IgD-negative memory B cell (primary cell): ENCODE measurements at regions not wholly inside any gene's neighbourhood (a gene's known extent, or its start where the extent isn't known, plus 50 kb on each side); places are given as distances from the start of the nearest gene placed in this dataset.

Source experiments
- H3K27ac Mint-ChIP-seq, 3 donors: one replicate each; pipeline ENCODE4 v1.8.0; 2020 to 2022; ENCODE audit warnings: mild to moderate bottlenecking in 3 of 3, mixed read lengths in 3 of 3, moderate library complexity in 1 of 3
- H3K27me3 Mint-ChIP-seq: one replicate; pipeline ENCODE4 v1.8.0; 2021; ENCODE audit warnings: mixed read lengths
- H3K36me3 Mint-ChIP-seq: one replicate; pipeline ENCODE4 v1.8.0; 2020; ENCODE audit warnings: mild to moderate bottlenecking, mixed read lengths
- H3K4me1 Mint-ChIP-seq, 3 donors: one replicate each; pipeline ENCODE4 v1.8.0; 2020 to 2022; ENCODE audit warnings: mixed read lengths in 3 of 3, mild to moderate bottlenecking in 1 of 3
- H3K4me3 Mint-ChIP-seq, 4 donors: one replicate each; pipeline ENCODE4 v1.8.0; 2020 to 2022; ENCODE audit warnings: mild to moderate bottlenecking in 4 of 4, mixed read lengths in 4 of 4, moderate library complexity in 3 of 4
- H3K9me3 Mint-ChIP-seq, 3 donors: one replicate each; pipeline ENCODE4 v1.8.0; 2020 to 2021; ENCODE audit warnings: mixed read lengths in 3 of 3, mild to moderate bottlenecking in 1 of 3

DNA sequence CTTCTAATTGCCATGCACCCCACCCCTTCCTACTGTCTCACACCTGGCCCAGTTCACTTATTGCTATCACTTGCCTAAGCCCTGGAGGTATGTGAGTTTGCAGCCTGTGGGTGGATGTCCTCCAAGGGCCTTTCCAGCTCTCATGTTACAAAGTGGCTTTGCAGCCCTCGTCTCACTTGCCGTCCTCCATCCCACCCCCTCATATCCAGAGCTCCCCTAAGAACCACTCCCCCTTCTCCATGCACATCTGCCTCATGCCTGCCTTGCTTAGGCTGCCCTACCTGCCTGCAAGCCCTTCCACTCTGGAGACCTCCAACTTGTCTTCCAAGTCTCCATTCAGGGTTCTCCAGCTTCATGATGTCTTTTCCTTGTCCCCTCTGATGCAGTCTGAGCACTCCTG, 119.4 kb upstream of the NLRP1 start:
- Mint-ChIP-seq H3K27me3 (peaks cover 27% of the 10 kb centered on the region), H3K4me1 (peaks cover 0 to 4% (median 0%) of the 10 kb centered on the region in 3 donors), H3K27ac (peak overlapping the region in 1 of 3 donors; percentile 59), H3K4me3 (no peak overlapping the region), H3K9me3 (peaks cover 6 to 21% (median 8%) of the 10 kb centered on the region in 3 donors), H3K36me3 (no peaks in the 10 kb centered on the region)

DNA sequence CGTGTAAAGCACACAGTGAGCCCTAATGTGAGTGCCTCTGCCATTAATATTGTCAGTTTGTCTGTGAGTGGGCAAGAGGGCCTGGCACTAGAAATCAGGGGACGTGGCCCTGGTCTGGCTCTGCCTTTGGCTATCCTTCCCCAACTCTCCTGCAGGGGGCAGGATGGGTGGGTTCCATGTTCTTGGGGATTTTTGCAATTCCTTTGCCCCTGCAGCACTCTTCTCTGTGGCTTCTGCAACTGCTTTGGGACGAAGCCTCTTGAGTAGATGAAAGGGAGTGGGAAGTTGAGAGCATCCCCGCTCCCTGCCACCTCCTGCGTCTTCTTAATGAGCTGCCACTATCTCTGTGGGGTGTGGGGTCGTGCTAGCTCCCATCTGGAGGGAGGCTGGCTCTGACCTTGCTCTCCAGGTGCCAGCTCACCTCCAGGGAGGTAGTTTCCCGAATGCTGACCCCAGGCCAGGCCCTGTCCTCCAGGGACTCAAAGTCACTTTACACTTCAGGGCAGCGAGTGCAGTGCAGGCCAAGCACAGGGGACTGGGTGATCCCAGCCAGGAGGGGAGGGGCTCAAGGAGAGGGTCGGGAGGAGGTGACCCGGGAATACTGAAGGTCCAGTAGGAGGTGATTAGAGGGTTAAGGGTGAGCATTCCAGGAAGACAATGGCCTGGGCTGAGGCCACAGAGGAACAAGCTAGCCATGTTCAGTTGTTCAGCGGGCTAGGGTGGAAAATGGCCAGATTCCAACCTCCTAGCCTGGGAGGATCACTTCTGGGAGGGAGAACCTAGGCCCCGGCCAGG, 121.0 kb upstream of the NLRP1 start:
- H3K27ac Mint-ChIP-seq: no peak overlapping the region
- peaks cover 26% of the 10 kb centered on the region for H3K27me3 Mint-ChIP-seq
- H3K36me3 Mint-ChIP-seq: no peaks in the 10 kb centered on the region
- H3K4me3 Mint-ChIP-seq: no peak overlapping the region
- H3K4me1 Mint-ChIP-seq: peaks cover 0 to 4% (median 0%) of the 10 kb centered on the region in 3 donors
- H3K9me3 Mint-ChIP-seq: peaks cover 4 to 20% (median 8%) of the 10 kb centered on the region in 3 donors

DNA sequence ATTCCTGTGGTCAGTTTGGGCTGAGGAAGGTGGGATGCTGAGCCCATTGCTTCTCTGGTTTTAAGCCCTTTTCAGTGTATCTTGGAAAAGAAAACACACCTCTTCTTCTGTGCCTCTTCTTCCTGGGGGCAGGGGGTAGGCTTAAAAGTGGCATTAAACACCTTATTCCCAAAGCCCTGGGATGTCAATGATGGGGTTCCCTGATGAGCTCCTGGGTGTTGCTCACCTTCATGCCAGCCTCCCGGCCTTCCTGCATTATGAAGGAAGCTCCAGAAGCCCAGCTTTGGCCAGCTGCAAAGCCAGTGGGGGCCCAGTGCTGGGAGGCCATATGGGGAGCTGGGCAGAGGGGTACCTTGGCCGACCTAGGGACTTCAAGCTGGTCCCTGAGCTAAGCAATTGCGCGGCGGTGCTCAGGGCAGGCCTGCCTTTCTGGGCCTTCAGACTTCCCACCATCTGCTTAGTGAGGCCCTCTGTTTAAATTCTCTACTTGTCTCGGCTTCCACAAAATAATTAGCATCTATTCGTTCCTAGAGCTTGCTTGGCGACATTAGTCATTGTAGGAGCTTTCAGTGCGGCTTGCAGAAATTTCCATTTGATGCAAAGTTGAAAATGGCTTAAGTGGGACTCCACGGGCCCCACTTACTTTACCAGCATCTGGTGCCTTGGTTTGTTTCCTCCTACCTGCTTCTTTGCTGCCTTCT, 121.7 kb upstream of the NLRP1 start:
- peaks cover 0 to 4% (median 0%) of the 10 kb centered on the region in 3 donors for H3K4me1 Mint-ChIP-seq
- H3K27me3 Mint-ChIP-seq: peaks cover 21% of the 10 kb centered on the region
- peaks cover 4 to 24% (median 8%) of the 10 kb centered on the region in 3 donors for H3K9me3 Mint-ChIP-seq
- no peak overlapping the region for H3K27ac Mint-ChIP-seq
- H3K4me3 Mint-ChIP-seq: no peak overlapping the region
- no peaks in the 10 kb centered on the region for H3K36me3 Mint-ChIP-seq

DNA sequence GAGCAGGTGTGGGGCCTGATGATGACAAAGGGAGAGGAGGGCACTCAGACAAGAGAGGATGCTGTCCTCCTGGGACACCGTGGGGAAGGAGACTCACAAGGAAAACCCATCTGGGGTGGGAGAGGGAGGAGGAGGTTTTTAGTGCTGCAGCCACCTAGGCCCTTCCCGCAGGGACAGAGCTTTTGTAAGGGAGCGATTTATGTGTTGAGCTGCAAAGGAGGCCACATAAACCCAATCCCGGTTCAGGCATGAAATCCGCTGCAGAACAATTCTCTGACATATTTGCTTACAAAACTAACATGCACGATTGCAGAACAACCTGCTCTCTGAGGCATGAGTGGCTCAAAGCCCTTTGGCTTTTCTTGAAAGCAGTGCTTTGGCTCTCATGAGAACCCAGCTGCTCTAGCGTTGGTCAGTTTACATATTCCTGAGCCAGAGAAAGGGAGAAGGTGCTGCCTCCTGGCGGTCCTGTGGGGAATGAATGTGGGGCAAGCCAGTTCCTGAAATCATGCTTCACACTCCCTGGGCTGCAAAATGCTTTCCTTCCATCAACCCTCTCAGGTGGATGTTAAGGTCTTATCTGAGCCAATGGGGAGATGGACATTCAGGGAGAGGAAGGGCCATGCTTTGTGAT, 122.4 kb upstream of the NLRP1 start:
- Mint-ChIP-seq H3K27ac (no peak overlapping the region), H3K27me3 (peaks cover 23% of the 10 kb centered on the region), H3K4me3 (no peak overlapping the region)

DNA sequence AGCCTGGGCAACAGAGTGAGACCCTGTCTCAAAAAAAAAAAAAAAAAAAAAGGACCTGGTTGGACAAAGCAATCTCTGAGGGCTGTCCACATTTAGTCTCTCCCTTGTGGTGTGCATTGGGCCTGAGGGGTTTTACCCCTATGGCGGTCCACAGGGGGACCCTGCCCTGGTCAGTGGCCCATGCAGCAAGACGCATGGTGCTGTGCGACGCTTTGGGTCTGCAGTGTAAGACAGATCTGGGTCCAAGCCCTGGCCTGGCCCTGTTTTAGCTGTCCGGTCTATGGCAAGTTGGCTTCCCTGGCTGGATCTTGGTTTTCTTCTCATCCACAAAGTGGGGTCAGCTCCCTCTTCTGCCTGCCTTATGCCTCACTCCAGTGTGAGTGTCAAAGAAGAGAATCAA, 123.2 kb upstream of the NLRP1 start:
- no peaks in the 10 kb centered on the region for H3K36me3 Mint-ChIP-seq

More for the DNA sequence above, 122.4 kb upstream of the NLRP1 start:
- peaks cover 4 to 24% (median 8%) of the 10 kb centered on the region in 3 donors for H3K9me3 Mint-ChIP-seq
- peaks cover 0 to 4% (median 0%) of the 10 kb centered on the region in 3 donors for H3K4me1 Mint-ChIP-seq
- no peaks in the 10 kb centered on the region for H3K36me3 Mint-ChIP-seq

DNA sequence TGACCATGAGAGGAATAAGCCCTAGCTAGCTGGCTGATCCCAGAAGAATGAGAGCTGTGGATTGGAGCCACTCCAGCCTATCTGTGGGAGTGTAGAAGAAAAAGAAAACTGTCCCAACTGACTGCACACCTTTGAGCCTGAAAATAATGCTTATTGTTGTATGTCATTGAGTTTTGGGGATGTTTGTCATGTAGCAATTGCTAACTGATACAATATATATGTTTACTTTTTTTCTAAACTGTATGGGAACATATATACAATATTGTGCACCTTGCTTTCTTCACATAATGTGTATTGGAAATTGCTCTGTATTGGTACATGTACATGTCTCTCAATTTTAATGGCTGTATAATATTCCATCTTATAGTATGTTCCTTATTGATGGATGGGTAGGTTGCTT, 124.0 kb upstream of the NLRP1 start:
- Mint-ChIP-seq H3K4me1 (peaks cover 0 to 4% (median 0%) of the 10 kb centered on the region in 3 donors), H3K36me3 (no peaks in the 10 kb centered on the region), H3K27ac (no peak overlapping the region), H3K27me3 (peaks cover 31% of the 10 kb centered on the region), H3K4me3 (no peak overlapping the region), H3K9me3 (peaks cover 0 to 14% (median 4%) of the 10 kb centered on the region in 3 donors)

More for the DNA sequence above, 123.2 kb upstream of the NLRP1 start:
- Mint-ChIP-seq H3K4me3 (no peak overlapping the region), H3K4me1 (peaks cover 0 to 4% (median 0%) of the 10 kb centered on the region in 3 donors), H3K27me3 (peaks cover 24% of the 10 kb centered on the region), H3K9me3 (peaks cover under 1 to 19% (median 5%) of the 10 kb centered on the region in 3 donors), H3K27ac (no peak overlapping the region)

DNA sequence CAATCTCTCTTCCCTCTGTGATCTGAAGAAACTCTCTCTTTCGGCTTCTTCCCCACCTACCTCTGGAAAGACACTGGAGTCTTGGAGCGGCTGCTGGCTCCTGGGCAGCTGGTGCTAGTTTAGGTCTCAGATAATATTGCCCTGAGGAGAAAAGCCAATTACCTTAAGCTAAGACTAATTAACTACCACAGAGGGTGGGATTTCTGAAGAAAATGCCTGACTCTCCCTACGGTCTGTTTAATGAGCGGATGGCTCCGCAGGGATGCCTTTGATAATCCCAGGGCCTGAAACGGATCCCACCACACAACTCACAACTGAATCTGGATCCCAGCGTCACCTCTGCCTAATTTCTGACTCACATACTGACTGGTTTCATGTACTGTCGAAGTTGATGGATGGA, 127.0 kb upstream of the NLRP1 start:
- Mint-ChIP-seq H3K27ac (no peak overlapping the region), H3K36me3 (no peaks in the 10 kb centered on the region), H3K27me3 (peaks cover 23% of the 10 kb centered on the region), H3K4me3 (no peak overlapping the region), H3K4me1 (no peaks in the 10 kb centered on the region), H3K9me3 (peaks cover 0 to 12% (median 4%) of the 10 kb centered on the region in 3 donors)

DNA sequence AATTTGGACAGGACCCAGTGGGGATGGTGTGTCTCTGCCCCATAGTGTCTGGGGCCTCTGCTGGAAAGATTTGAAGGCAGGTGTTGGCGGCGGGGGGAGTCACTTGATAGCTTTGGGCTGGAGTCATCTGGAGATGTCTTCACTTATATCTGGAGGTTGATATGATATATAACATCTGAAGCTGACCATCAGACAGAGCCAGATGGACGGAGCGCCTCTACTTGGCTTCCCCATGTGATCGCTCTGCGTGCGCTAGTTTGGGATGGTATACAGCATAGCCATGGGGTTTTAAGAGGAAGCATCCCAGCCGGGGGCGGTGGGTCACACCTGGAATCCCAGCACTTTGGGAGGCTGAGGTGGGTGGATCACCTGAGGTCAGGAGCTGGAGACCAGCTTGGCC, 130.7 kb upstream of the NLRP1 start:
- H3K27me3 Mint-ChIP-seq: peaks cover 31% of the 10 kb centered on the region
- H3K4me1 Mint-ChIP-seq: no peaks in the 10 kb centered on the region

DNA sequence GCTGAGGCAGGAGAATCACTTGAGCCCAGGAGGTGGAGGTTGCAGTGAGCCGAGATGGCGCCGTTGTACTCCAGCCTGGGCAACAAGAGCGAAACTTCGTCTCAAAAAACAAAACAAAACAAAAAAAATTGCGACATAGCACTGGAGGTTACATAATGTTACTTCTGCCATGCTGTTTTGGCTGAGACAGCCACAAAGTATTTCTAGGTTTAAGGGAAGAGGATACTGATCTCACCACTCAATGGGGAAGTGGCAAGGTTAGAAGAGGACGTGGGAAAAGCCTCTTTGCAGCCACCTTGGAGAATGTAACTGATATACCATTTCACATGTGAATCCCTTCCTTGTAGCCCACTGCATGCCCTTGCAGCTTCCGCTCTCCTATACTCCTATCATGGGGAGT, 131.2 kb upstream of the NLRP1 start:
- H3K27ac Mint-ChIP-seq: no peak overlapping the region
- peaks cover 33% of the 10 kb centered on the region for H3K27me3 Mint-ChIP-seq
- H3K4me3 Mint-ChIP-seq: no peak overlapping the region
- no peaks in the 10 kb centered on the region for H3K36me3 Mint-ChIP-seq
- H3K4me1 Mint-ChIP-seq: no peaks in the 10 kb centered on the region
- H3K9me3 Mint-ChIP-seq: peaks cover 0 to 2% (median 0%) of the 10 kb centered on the region in 3 donors

More for the DNA sequence above, 130.7 kb upstream of the NLRP1 start:
- no peaks in the 10 kb centered on the region for H3K36me3 Mint-ChIP-seq
- no peak overlapping the region for H3K27ac Mint-ChIP-seq
- no peak overlapping the region for H3K4me3 Mint-ChIP-seq
- H3K9me3 Mint-ChIP-seq: peaks cover 0 to 6% (median 0%) of the 10 kb centered on the region in 3 donors

DNA sequence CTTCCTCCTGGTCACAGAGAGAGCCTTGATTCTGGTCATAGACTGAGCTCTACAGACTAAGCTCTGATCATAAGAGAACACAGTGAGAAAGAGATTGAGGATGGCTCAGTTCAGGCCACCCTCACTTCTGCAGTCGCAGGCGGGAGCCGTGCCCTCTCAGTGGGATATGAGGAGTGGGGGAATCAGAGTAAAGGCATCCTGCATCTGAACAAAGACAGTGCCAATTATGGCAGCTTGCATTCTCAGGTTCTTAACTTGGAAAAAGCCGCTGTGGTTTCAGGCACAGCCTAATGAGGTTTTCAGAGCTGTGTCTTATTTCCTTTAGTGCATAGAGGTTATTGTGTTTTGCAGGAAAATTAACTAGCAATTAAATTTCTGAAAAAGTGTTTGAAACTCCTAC, 134.4 kb upstream of the NLRP1 start:
- Mint-ChIP-seq H3K27me3 (peaks cover 22% of the 10 kb centered on the region), H3K36me3 (no peaks in the 10 kb centered on the region), H3K27ac (no peak overlapping the region), H3K4me3 (no peak overlapping the region), H3K4me1 (no peaks in the 10 kb centered on the region), H3K9me3 (peaks cover 0 to 2% (median 0%) of the 10 kb centered on the region in 3 donors)

DNA sequence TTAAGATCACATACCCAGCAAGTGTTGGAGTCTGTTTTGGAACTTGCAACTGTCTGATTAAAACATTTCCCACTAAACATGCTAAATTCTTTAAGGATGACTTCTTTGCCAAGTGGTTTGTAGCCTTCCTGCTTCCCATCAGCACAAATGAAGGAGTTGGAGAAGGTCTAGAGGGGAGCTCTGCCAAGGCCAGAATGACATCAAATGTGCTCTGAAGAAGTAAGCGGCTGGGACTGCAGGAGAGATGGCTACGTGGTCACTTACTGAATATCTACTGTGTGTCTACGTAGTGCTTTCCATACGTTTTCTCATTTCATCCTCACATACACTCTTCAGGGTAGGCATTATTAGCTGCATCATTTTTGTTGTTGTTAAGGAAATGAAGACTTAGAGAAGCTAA, 135.7 kb upstream of the NLRP1 start:
- Mint-ChIP-seq H3K9me3 (peaks cover 7 to 14% (median 9%) of the 10 kb centered on the region in 3 donors), H3K27me3 (peaks cover 22% of the 10 kb centered on the region), H3K27ac (no peak overlapping the region), H3K4me1 (no peaks in the 10 kb centered on the region), H3K36me3 (no peaks in the 10 kb centered on the region), H3K4me3 (no peak overlapping the region)

DNA sequence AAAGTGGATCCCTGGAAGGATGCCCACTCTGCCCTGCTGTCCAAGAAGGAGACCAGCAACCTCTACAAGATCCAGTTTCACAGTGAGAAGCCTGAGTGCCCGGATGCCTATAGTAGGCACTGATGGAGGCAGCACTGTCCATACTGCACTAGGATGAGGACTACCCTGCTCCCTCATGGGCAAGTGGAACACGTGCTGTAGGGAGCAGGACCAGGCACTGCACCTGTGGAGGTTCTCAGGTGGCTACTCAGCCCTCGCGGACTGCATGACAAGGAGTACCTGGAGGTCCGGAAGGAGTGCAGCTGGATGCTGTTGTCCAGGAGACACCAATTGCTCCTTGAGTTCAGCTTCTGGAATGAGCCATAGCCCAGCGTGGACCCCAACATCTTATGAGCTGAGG, 146.1 kb upstream of the NLRP1 start:
- no peak overlapping the region for H3K4me3 Mint-ChIP-seq
- H3K4me1 Mint-ChIP-seq: no peaks in the 10 kb centered on the region
- H3K9me3 Mint-ChIP-seq: peaks cover 0 to 2% (median 2%) of the 10 kb centered on the region in 3 donors
- H3K36me3 Mint-ChIP-seq: no peaks in the 10 kb centered on the region
- no peak overlapping the region for H3K27ac Mint-ChIP-seq
- peaks cover 17% of the 10 kb centered on the region for H3K27me3 Mint-ChIP-seq

DNA sequence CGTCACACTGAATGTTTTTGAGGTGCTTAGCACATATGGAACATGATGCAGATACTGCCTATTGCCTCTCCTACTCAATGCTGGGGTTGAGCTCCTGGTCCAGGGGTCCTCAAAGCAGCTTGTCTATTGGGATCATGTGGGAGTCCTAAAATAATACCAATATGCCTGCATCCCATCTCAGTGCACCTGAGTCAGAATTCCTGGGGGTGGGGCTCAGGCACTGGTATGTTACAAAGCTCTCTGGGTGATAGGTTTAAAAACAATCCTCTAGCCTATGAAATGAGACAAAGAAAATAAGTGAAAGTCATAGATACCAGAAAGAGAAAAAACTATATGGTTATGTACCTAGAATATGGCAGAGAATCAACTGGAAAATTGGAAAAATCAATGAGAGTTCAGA, 156.6 kb upstream of the NLRP1 start:
- Mint-ChIP-seq H3K9me3 (no peaks in the 10 kb centered on the region), H3K4me1 (no peaks in the 10 kb centered on the region), H3K4me3 (no peak overlapping the region), H3K27ac (no peak overlapping the region), H3K27me3 (peaks cover 5% of the 10 kb centered on the region), H3K36me3 (no peaks in the 10 kb centered on the region)

DNA sequence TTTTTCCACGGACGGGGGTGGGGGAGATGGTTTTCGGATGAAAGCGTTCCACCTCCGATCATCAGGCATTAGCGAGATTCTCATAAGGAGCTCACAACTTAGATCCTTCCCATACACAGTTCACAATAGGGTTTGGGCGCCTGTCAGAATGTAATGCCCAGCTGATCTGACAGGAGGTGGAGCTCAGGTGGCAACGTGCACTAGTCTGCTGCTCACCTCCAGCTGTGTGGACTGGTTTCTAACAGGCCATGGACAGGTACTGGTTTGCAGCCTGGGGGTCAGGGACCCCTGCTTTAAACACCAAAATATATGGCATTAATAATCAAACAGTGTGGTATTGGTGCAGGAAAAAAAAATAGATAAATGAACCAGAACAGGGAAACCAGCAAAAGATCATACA, 157.5 kb upstream of the NLRP1 start:
- Mint-ChIP-seq H3K27ac (no peak overlapping the region), H3K27me3 (peaks cover 5% of the 10 kb centered on the region), H3K4me3 (no peak overlapping the region), H3K9me3 (no peaks in the 10 kb centered on the region), H3K36me3 (no peaks in the 10 kb centered on the region), H3K4me1 (no peaks in the 10 kb centered on the region)

DNA sequence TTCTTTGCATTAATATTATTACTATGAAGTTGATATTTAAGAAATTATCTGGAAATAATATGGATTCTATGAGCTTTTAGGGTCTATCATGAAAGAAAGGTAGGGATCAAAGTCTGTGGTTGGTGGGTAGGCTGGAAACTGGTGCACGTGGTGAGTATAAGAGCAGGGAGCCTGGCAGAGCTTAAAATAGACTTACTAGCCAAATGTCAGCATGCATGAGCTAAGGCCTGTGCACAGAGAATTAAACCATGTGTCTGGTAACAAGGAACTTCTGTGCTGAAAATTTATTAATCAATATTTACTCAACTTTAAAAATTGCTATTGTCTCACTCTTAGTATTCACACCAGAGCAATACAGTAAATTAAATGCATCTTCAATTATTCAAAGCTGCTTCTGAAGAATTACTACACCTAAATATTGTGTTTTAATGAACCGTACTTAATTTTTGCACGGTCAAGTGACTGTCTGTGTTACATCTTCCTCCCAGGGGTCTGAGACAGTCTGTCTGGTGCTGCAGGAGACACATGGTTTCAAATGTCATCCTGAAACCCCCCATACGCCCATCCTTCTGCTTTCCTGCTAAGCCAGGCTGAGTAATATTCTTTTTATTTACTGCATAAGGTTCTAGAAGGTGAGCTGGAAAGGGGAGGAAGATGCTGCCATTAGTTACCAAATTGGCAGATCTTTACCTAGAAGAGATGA, 161.0 kb upstream of the NLRP1 start:
- no peaks in the 10 kb centered on the region for H3K36me3 Mint-ChIP-seq
- H3K27ac Mint-ChIP-seq: no peak overlapping the region
- no peak overlapping the region for H3K4me3 Mint-ChIP-seq
- H3K4me1 Mint-ChIP-seq: no peaks in the 10 kb centered on the region
- H3K27me3 Mint-ChIP-seq: peaks cover 5% of the 10 kb centered on the region
- no peaks in the 10 kb centered on the region for H3K9me3 Mint-ChIP-seq
